Mesothelial cell of epicardium (in vitro differentiated cells): ENCODE measurements at regions not wholly inside any gene's neighbourhood (a gene's known extent, or its start where the extent isn't known, plus 50 kb on each side); places are given as distances from the start of the nearest gene placed in this dataset.

Experiments
- DNase-seq, 2 experiments: peaks; one replicate each; pipeline ENCODE4 v3.0.0; 2021; ENCODE audit warnings: low spot score in 2 of 2; ENCODE audit not compliant: unreplicated experiment in 2 of 2
- H3K27ac Mint-ChIP-seq: 2 replicates; pipeline ENCODE4 v1.8.0; 2021; ENCODE audit warnings: mixed read lengths
- H3K27me3 Mint-ChIP-seq: 2 replicates; pipeline ENCODE4 v1.8.0; 2021; ENCODE audit warnings: low read depth, mixed read lengths
- H3K36me3 Mint-ChIP-seq: 2 replicates; pipeline ENCODE4 v1.8.0; 2021; ENCODE audit warnings: mixed read lengths
- H3K4me1 Mint-ChIP-seq: 2 replicates; pipeline ENCODE4 v1.8.0; 2021; ENCODE audit warnings: mixed read lengths
- H3K4me3 Mint-ChIP-seq: 2 replicates; pipeline ENCODE4 v1.8.0; 2021; ENCODE audit warnings: mild to moderate bottlenecking, moderate library complexity, mixed read lengths
- H3K9me3 Mint-ChIP-seq: 2 replicates; pipeline ENCODE4 v1.8.0; 2021; ENCODE audit warnings: mixed read lengths
- CTCF ChIP-seq: fragments of 200-600 bp; sonication (generic); IDR thresholded peaks from one replicate; pipeline ENCODE4 v1.5.0; 2021; ENCODE audit warnings: antibody characterized with exemption; ENCODE audit not compliant: unreplicated experiment

- H3K27me3 Mint-ChIP-seq = peaks cover 2% of the 10 kb centered on the region
Observed at GRCh38 chr5:74274326-74274725, 366.2 kb downstream of the ENC1 start.

GRCh38 chr5:74272831-74273451, 367.6 kb downstream of the ENC1 start:
- Mint-ChIP-seq H3K4me3 (no peak overlapping the region), H3K4me1 (peaks cover 74% of the 10 kb centered on the region), H3K27me3 (no peaks in the 10 kb centered on the region), H3K27ac (peak overlapping the region; percentile 91), H3K36me3 (no peaks in the 10 kb centered on the region), H3K9me3 (no peaks in the 10 kb centered on the region)
- no peak for TF ChIP-seq CTCF
- no peak for DNase-seq

More at GRCh38 chr5:74274326-74274725, 366.2 kb downstream of the ENC1 start:
- no peak for DNase-seq
- no peaks in the 10 kb centered on the region for H3K36me3 Mint-ChIP-seq
- H3K9me3 Mint-ChIP-seq = no peaks in the 10 kb centered on the region
- TF ChIP-seq CTCF = no peak
- no peak overlapping the region for H3K4me3 Mint-ChIP-seq
- H3K4me1 Mint-ChIP-seq = peaks cover 60% of the 10 kb centered on the region
- H3K27ac Mint-ChIP-seq = peak overlapping the region; percentile 67

- no peak for DNase-seq
- H3K9me3 Mint-ChIP-seq = no peaks in the 10 kb centered on the region
- peaks cover 76% of the 10 kb centered on the region for H3K4me1 Mint-ChIP-seq
- no peaks in the 10 kb centered on the region for H3K27me3 Mint-ChIP-seq
- TF ChIP-seq CTCF = no peak
- H3K36me3 Mint-ChIP-seq = no peaks in the 10 kb centered on the region
- H3K27ac Mint-ChIP-seq = peak overlapping the region; percentile 91
- H3K4me3 Mint-ChIP-seq = no peak overlapping the region
Observed at GRCh38 chr5:74272024-74272775, 368.3 kb downstream of the ENC1 start.

GRCh38 chr5:74268297-74268696, 372.2 kb downstream of the ENC1 start:
- H3K4me3 Mint-ChIP-seq = no peak overlapping the region
- H3K27me3 Mint-ChIP-seq = no peaks in the 10 kb centered on the region
- peak overlapping the region; percentile 69 for H3K27ac Mint-ChIP-seq
- no peaks in the 10 kb centered on the region for H3K36me3 Mint-ChIP-seq
- no peaks in the 10 kb centered on the region for H3K9me3 Mint-ChIP-seq
- TF ChIP-seq CTCF = no peak
- DNase-seq = no peak
- peaks cover 47% of the 10 kb centered on the region for H3K4me1 Mint-ChIP-seq

GRCh38 chr5:74266836-74267235, 373.7 kb downstream of the ENC1 start:
- Mint-ChIP-seq H3K27ac (no peak overlapping the region), H3K27me3 (no peaks in the 10 kb centered on the region), H3K9me3 (no peaks in the 10 kb centered on the region), H3K4me1 (peaks cover 42% of the 10 kb centered on the region), H3K4me3 (no peak overlapping the region), H3K36me3 (no peaks in the 10 kb centered on the region)
- no peak for DNase-seq
- TF ChIP-seq CTCF = no peak
